Panc1 (cell line): ENCODE measurements at regions not wholly inside any gene's neighbourhood (a gene's known extent, or its start where the extent isn't known, plus 50 kb on each side); places are given as distances from the start of the nearest gene placed in this dataset.

Experiments used
- ATAC-seq: fragments of 200-7000 bp; cut with Tn5 transposase; 2 replicates; pipeline ENCODE4 v1.9.1; 2020; ENCODE audit warnings: mild to moderate bottlenecking, moderate library complexity
- BruUV-seq: library from RNA; stranded (reverse); fragments of 400-500 nt; replicated peaks from 2 replicates; lab custom pipeline; 2021; lab: Mats Ljungman, UMichigan
- CTCF ChIA-PET: fragments of 300-600 bp; sonication (Branson Sonifier 250); formaldehyde crosslinking; loops from one replicate; lab custom pipeline; 2022; ENCODE audit warnings: antibody characterized with exemption; lab: Charles Lee
- POLR2A ChIA-PET: fragments of 300-600 bp; sonication (Branson Sonifier 250); formaldehyde crosslinking; loops from one replicate; lab custom pipeline; 2022; ENCODE audit warnings: antibody characterized with exemption; lab: Charles Lee
- DNase-seq: peaks from one replicate; pipeline ENCODE4 v3.0.0-alpha.2; 2010; ENCODE audit warnings: low read depth, low spot score
- H3K27ac ChIP-seq: 2 replicates; pipeline ENCODE4 v1.5.1; 2011; ENCODE audit warnings: mild to moderate bottlenecking, low read length, inconsistent platforms
- H3K27me3 ChIP-seq: fragments of 200-500 bp; sonication (Bioruptor generic); 2 replicates; pipeline ENCODE4 v1.6.0; 2014; ENCODE audit warnings: low read length, inconsistent platforms; ENCODE audit not compliant: control insufficient read depth, insufficient read depth
- H3K36me3 ChIP-seq: fragments of 200-500 bp; sonication (Bioruptor generic); 2 replicates; pipeline ENCODE4 v1.5.1; 2014; ENCODE audit warnings: inconsistent platforms, mild to moderate bottlenecking, low read length, moderate library complexity; ENCODE audit not compliant: control insufficient read depth, insufficient read depth
- H3K4me1 ChIP-seq: 2 replicates; pipeline ENCODE4 v1.5.1; 2011; ENCODE audit warnings: inconsistent platforms, mild to moderate bottlenecking, low read length, moderate library complexity; ENCODE audit not compliant: control insufficient read depth, insufficient read depth
- H3K4me3 ChIP-seq, 2 experiments: 2 replicates each; pipeline ENCODE4 v1.5.1; 2011 to 2012; ENCODE audit warnings: low read depth in 2 of 2, low read length in 2 of 2, mild to moderate bottlenecking in 2 of 2, inconsistent platforms in 1 of 2, moderate library complexity in 1 of 2
- H3K9me3 ChIP-seq: fragments of 200-500 bp; sonication (Bioruptor generic); 2 replicates; pipeline ENCODE4 v1.5.1; 2014; ENCODE audit warnings: low read depth, mild to moderate bottlenecking, inconsistent platforms, low read length, moderate library complexity; ENCODE audit not compliant: control insufficient read depth, insufficient read depth
- CTCF ChIP-seq: fragments of 450-650 bp; IDR thresholded peaks from 2 replicates; pipeline ENCODE4 v1.5.1; 2017; ENCODE audit warnings: mild to moderate bottlenecking
- POLR2AphosphoS5 ChIP-seq: IDR thresholded peaks from 2 replicates; pipeline ENCODE4 v1.6.1; 2012; ENCODE audit warnings: mild to moderate bottlenecking, low read depth, low read length, moderate library complexity
- REST ChIP-seq, 2 experiments: IDR thresholded peaks; 2 replicates each; pipeline ENCODE4 v1.6.1; 2011 to 2012; ENCODE audit warnings: low read depth in 2 of 2, control low read depth in 1 of 2, low read length in 1 of 2, mild to moderate bottlenecking in 1 of 2, moderate library complexity in 1 of 2; ENCODE audit not compliant: insufficient read depth in 1 of 2
- SIN3A ChIP-seq: IDR thresholded peaks from 2 replicates; pipeline ENCODE4 v1.6.1; 2012; ENCODE audit warnings: low read depth, mild to moderate bottlenecking, low read length, moderate library complexity, borderline replicate concordance; ENCODE audit not compliant: insufficient read depth
- TCF7L2 ChIP-seq: IDR thresholded peaks from 2 replicates; pipeline ENCODE4 v1.6.1; 2011; ENCODE audit warnings: mild to moderate bottlenecking, low read depth, low read length, inconsistent platforms
- in situ Hi-C: cut with HindIII; loops from 2 replicates; pipeline ENCODE4 v1.10.0; 2016; ENCODE audit warnings: low sequenced_read_pairs, low pct_unique_long_range_greater_than_20kb
- intact Hi-C: fragments of 100-400 bp; cut with micrococcal nuclease; formaldehyde crosslinking; loops from one replicate; pipeline ENCODE4 v1.10.0; 2022; ENCODE audit not compliant: unreplicated experiment

GRCh38 chr7:94092980-94093379, 88.8 kb upstream of the BET1 start:
- intact Hi-C loops (no loop called here), in situ Hi-C loops (no loop called here)
- Histone ChIP-seq H3K27ac (no peak overlapping the region), H3K9me3 (no peaks in the 10 kb centered on the region), H3K4me3 (no peak overlapping the region), H3K4me1 (no peaks in the 10 kb centered on the region), H3K27me3 (no peaks in the 10 kb centered on the region), H3K36me3 (no peaks in the 10 kb centered on the region)
- ChIA-PET POLR2A (no interaction called here), CTCF (no interaction called here)
- ATAC-seq (no peak), DNase-seq (no peak)
- BruUV-seq, result no TSS peak
- TF ChIP-seq CTCF (no peak), REST (IDR thresholded peaks at IDR 0.05; ENCODE audit: insufficient read depth in 1 of 2, low read depth in 2 of 2, low read length in 1 of 2) (no peak), SIN3A (no peak), TCF7L2 (no peak), POLR2AphosphoS5 (no peak)

GRCh38 chr7:94094298-94094697, 90.1 kb upstream of the BET1 start:
- H3K9me3 ChIP-seq, result no peaks in the 10 kb centered on the region

More at GRCh38 chr7:94094298-94094697, 90.1 kb upstream of the BET1 start:
- CTCF ChIA-PET, result no interaction called here
- Histone ChIP-seq H3K4me1 (no peaks in the 10 kb centered on the region), H3K4me3 (no peak overlapping the region), H3K27me3 (no peaks in the 10 kb centered on the region), H3K36me3 (no peaks in the 10 kb centered on the region), H3K27ac (no peak overlapping the region)
- DNase-seq (no peak), ATAC-seq (no peak)
- intact Hi-C loops (no loop called here), in situ Hi-C loops (no loop called here)
- TF ChIP-seq TCF7L2 (no peak), SIN3A (no peak), POLR2AphosphoS5 (no peak), REST (IDR thresholded peaks at IDR 0.05; ENCODE audit: insufficient read depth in 1 of 2, low read depth in 2 of 2, low read length in 1 of 2) (no peak), CTCF (no peak)
- POLR2A ChIA-PET, result no interaction called here
- no TSS peak for BruUV-seq
